ENCODE measurements at regions not wholly inside any gene's neighbourhood (a gene's known extent, or its start where the extent isn't known, plus 50 kb on each side); places are given as distances from the start of the nearest gene placed in this dataset.

- CTCF ChIA-PET: no interaction called here
- H3K36me3 ChIP-seq (ENCODE audit: control insufficient read depth in 1 of 2, insufficient read depth in 2 of 2, low read length in 2 of 2): no peaks in the 10 kb centered on the region
- peaks cover 5 to 9% of the 10 kb centered on the region in 2 experiments; a peak in 3 of 4 replicates for H3K4me1 ChIP-seq (ENCODE audit: control insufficient read depth in 1 of 2, insufficient read depth in 2 of 2, low read length in 2 of 2)
- no TSS peak for BruUV-seq (replicated peaks)
- no peak overlapping the region for H3K9ac ChIP-seq (ENCODE audit: low read length)
- intact Hi-C loops (cut with micrococcal nuclease): no loop called here
- H3K4me3 ChIP-seq (replicated peaks in 1 of 2; ENCODE audit: low read depth in 1 of 2, low read length in 2 of 2): no peak overlapping the region
- H3K9me3 ChIP-seq (ENCODE audit: control insufficient read depth in 1 of 2, insufficient read depth in 1 of 2, low read depth in 1 of 2, low read length in 2 of 2): no peaks in the 10 kb centered on the region
- POLR2A ChIA-PET: no interaction called here
- ATAC-seq: no peak
- no peak overlapping the region for H3K27ac ChIP-seq (ENCODE audit: low read depth, low read length)
- no peak overlapping the region for H2AFZ ChIP-seq (ENCODE audit: low read depth, low read length, poor library complexity, severe bottlenecking)
- RAD21 ChIA-PET (ENCODE audit: low non-redundant PET in 1 of 2, low total read pairs in 2 of 2, uncharacterized antibody in 2 of 2, unreplicated experiment in 2 of 2): no interaction called here
- peaks cover 8% of the 10 kb centered on the region; the same call in 1 of the 2 replicates for H3K27me3 ChIP-seq (ENCODE audit: insufficient read depth, low read length)
- no peaks in the 10 kb centered on the region for H4K20me1 ChIP-seq (ENCODE audit: insufficient read depth)
- no peak overlapping the region for H3K4me2 ChIP-seq (ENCODE audit: low read length)
- no peaks in the 10 kb centered on the region for H3K9me2 ChIP-seq (ENCODE audit: insufficient read depth)
- TF ChIP-seq POLR2AphosphoS5 (IDR thresholded peaks at IDR 0.05; ENCODE audit: low read depth, low read length) (no peak), CEBPB (IDR thresholded peaks at IDR 0.05; ENCODE audit: low read depth) (no peak), POLR2A (IDR thresholded peaks at IDR 0.05; ENCODE audit: borderline replicate concordance, extremely low read depth, insufficient read depth, insufficient read length) (no peak), RAD21 (IDR thresholded peaks at IDR 0.05; ENCODE audit: low read depth) (no peak), CBX3 (IDR thresholded peaks at IDR 0.05; ENCODE audit: low read depth) (no peak), YY1 (IDR thresholded peaks at IDR 0.05; ENCODE audit: extremely low read depth, insufficient replicate concordance, low read depth, low read length) (no peak), TCF7L2 (IDR thresholded peaks at IDR 0.05; ENCODE audit: borderline replicate concordance, extremely low read depth, insufficient read depth, insufficient read length) (no peak), EZH2phosphoT487 (IDR thresholded peaks at IDR 0.05; ENCODE audit: borderline replicate concordance) (no peak), ZNF274 (IDR thresholded peaks at IDR 0.05; ENCODE audit: low read depth, low read length) (no peak), SIN3A (IDR thresholded peaks at IDR 0.05; ENCODE audit: low read depth) (no peak), ZFX (IDR thresholded peaks at IDR 0.05) (no peak), REST (IDR thresholded peaks at IDR 0.05; ENCODE audit: low read depth) (no peak), ELF1 (IDR thresholded peaks at IDR 0.05; ENCODE audit: borderline replicate concordance, low read depth) (no peak), EZH2 (IDR thresholded peaks at IDR 0.05) (no peak), EGR1 (IDR thresholded peaks at IDR 0.05; ENCODE audit: low read depth) (no peak), SRF (IDR thresholded peaks at IDR 0.05; ENCODE audit: low read depth) (no peak), CTCF (IDR thresholded peaks at IDR 0.05 in 2 of 3, conservative IDR thresholded peaks at IDR 0.05 in 1 of 3; ENCODE audit: borderline replicate concordance in 1 of 3, insufficient read depth in 1 of 3, low read depth in 2 of 3, low read length in 2 of 3) (no peak), JUND (IDR thresholded peaks at IDR 0.05) (no peak), FOSL1 (IDR thresholded peaks at IDR 0.05; ENCODE audit: low read depth) (no peak), ZBTB33 (IDR thresholded peaks at IDR 0.05; ENCODE audit: extremely low read depth, insufficient replicate concordance, low read length) (no peak)
- no peaks in the 10 kb centered on the region for H3K79me2 ChIP-seq (ENCODE audit: insufficient read depth, low read length)
- DNase-seq (ENCODE audit: low read depth, low spot score): no peak
Measured at GRCh38 chr2:385061-385460, 97.2 kb upstream of the ALKAL2 start.

Measured in HCT116 (cell line).